Testis (tissue), 2 donors: ENCODE measurements at regions not wholly inside any gene's neighbourhood (a gene's known extent, or its start where the extent isn't known, plus 50 kb on each side); places are given as distances from the start of the nearest gene placed in this dataset.

Experiments used
- DNase-seq: peaks from one replicate; pipeline ENCODE4 v3.0.0-alpha.2; 2019
- H3K27ac ChIP-seq, 2 donors: fragments of 200-600 bp; sonication (generic); one replicate each; pipeline ENCODE4 v1.5.1; 2019
- H3K27me3 ChIP-seq: fragments of 200-600 bp; sonication (generic); one replicate; pipeline ENCODE4 v1.5.1; 2019
- H3K36me3 ChIP-seq: fragments of 200-600 bp; sonication (generic); one replicate; pipeline ENCODE4 v1.5.1; 2017; ENCODE audit warnings: low read depth; ENCODE audit errors: missing control alignments
- H3K4me1 ChIP-seq: fragments of 200-600 bp; sonication (generic); one replicate; pipeline ENCODE4 v1.5.1; 2019
- H3K4me3 ChIP-seq, 2 donors: fragments of 200-600 bp; sonication (generic); one replicate each; pipeline ENCODE4 v1.5.1; 2017 to 2019
- H3K9me3 ChIP-seq: fragments of 200-600 bp; sonication (generic); one replicate; pipeline ENCODE4 v1.5.1; 2017
- POLR2A ChIP-seq: fragments of 450-650 bp; IDR thresholded peaks from one replicate; pipeline ENCODE4 v1.6.1; 2017; ENCODE audit warnings: antibody characterized with exemption, mild to moderate bottlenecking, moderate library complexity
- WGBS, 2 donors: methylation state at CpG; one replicate each; pipeline ENCODE4 v1.1.5; 2018; 5-methylcytosine and 5-hydroxymethylcytosine counted together
- intact Hi-C: fragments of 100-400 bp; cut with DNase I; formaldehyde crosslinking; loops from one replicate; pipeline ENCODE4 v1.15.1; 2023; ENCODE audit warnings: low total_unique reads
- TF ChIP-seq, protein P1 (sequence below), 3 experiments: fragments of 450-650 bp in 2 of 3; fragments of 200-600 bp in 1 of 3; sonication (generic) in 1 of 3; IDR thresholded peaks; one replicate each; pipeline ENCODE4 v1.5.1; 2016 to 2019; ENCODE audit warnings: antibody characterized with exemption in 3 of 3, mild to moderate bottlenecking in 2 of 3, moderate library complexity in 1 of 3

DNA sequence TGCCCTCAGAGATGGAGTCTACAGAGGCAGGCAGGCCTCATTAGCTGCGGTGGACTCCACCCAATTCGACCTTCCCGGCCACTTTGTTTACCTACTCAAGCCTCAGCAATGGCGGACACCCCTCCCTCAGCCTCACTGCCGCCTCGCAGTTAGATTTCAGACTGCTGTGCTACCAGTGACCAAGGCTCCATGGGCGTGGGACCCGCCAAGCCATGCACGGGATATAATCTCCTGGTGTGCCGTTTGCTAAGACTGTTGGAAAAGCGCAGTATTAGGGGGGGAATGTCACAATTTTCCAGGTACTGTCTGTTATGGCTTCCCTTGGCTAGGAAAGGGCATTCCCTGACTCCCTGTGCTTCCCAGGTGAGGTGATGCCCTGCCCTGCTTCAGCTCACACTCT is 252.3 kb downstream of the ARL4A start:
- 96 to 98% methylated on average over 11 of the region's 11 CpGs for WGBS, 2 donors
- Histone ChIP-seq H3K4me1 (no peaks in the 10 kb centered on the region), H3K9me3 (no peaks in the 10 kb centered on the region), H3K27ac (no peak overlapping the region), H3K4me3 (no peak overlapping the region), H3K36me3 (no peaks in the 10 kb centered on the region), H3K27me3 (no peaks in the 10 kb centered on the region)
- TF ChIP-seq POLR2A: no peak
- TF ChIP-seq, protein P1, sequence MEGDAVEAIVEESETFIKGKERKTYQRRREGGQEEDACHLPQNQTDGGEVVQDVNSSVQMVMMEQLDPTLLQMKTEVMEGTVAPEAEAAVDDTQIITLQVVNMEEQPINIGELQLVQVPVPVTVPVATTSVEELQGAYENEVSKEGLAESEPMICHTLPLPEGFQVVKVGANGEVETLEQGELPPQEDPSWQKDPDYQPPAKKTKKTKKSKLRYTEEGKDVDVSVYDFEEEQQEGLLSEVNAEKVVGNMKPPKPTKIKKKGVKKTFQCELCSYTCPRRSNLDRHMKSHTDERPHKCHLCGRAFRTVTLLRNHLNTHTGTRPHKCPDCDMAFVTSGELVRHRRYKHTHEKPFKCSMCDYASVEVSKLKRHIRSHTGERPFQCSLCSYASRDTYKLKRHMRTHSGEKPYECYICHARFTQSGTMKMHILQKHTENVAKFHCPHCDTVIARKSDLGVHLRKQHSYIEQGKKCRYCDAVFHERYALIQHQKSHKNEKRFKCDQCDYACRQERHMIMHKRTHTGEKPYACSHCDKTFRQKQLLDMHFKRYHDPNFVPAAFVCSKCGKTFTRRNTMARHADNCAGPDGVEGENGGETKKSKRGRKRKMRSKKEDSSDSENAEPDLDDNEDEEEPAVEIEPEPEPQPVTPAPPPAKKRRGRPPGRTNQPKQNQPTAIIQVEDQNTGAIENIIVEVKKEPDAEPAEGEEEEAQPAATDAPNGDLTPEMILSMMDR (IDR thresholded peaks at IDR 0.05): no peak
- intact Hi-C loops: no loop called here
- DNase-seq: no peak

DNA sequence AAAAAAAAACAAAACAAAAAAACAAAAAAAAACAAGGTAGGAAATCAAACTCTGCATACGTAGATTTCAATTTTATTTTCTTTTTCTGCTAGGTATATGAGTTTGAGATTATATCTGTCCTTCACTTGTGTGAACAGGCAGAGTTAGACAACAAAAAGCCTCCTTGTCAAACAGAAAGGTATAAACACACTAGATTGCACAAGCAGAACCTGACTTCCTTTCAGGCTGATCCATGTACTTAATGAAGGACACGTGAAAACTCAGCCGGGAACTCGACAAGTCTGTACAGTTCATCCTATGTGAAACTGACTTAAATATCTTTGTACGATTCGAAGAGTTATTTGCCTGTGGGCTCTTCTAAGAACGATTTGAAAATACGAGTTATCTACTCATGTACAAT is 254.1 kb downstream of the ARL4A start:
- no peak for DNase-seq
- H3K4me1 ChIP-seq: no peaks in the 10 kb centered on the region

DNA sequence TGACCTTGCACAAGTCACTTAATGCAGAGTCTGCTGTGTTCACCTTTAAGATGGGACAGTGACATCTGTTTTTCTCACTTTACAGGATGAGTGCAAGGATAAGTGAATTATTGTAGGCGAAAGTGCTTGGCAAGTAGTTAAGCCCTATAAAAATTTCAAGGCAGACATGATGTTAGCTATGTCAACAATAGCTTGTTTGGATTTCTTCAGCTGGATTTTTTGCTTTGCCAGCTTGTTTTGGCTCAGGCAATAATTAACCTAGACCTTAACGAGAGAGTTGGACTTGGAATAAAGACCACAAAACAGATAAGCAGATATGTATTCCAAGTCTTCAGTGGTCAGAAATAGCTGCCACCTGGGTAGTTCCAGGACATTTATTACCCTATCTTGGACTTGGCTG is 255.2 kb downstream of the ARL4A start:
- DNase-seq: no peak
- Histone ChIP-seq H3K27me3 (no peaks in the 10 kb centered on the region), H3K9me3 (no peaks in the 10 kb centered on the region), H3K27ac (no peak overlapping the region), H3K4me3 (no peak overlapping the region), H3K4me1 (no peaks in the 10 kb centered on the region), H3K36me3 (no peaks in the 10 kb centered on the region)
- 44 to 61% methylated on average over 2 of the region's 2 CpGs for WGBS, 2 donors
- no peak for TF ChIP-seq POLR2A
- intact Hi-C loops: no loop called here

More for the DNA sequence above, 254.1 kb downstream of the ARL4A start:
- no peak overlapping the region for H3K4me3 ChIP-seq
- no peak overlapping the region for H3K27ac ChIP-seq
- WGBS, 2 donors: 87 to 96% methylated on average over 8 of the region's 8 CpGs
- H3K36me3 ChIP-seq: no peaks in the 10 kb centered on the region
- TF ChIP-seq, protein P1 (IDR thresholded peaks at IDR 0.05): no peak
- TF ChIP-seq POLR2A: no peak
- no peaks in the 10 kb centered on the region for H3K9me3 ChIP-seq
- intact Hi-C loops: no loop called here
- H3K27me3 ChIP-seq: no peaks in the 10 kb centered on the region

DNA sequence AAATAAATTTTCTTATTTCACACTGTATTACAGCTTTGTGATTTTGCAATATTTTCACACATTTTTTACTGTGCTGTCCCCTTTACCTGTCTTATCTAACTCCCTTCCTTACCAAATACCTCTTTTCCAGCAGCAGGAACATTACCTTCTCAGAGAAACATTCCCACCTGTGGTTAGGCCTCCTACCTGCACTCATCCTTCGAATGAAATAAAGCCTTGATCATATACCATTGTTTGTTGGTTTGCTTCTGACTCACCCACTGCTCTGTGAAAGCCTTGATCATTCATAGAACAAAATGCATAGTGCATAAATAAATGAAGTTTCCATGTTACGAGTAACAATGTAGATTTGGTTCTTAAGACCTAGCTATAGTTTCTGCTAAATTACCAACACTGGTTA is 256.3 kb downstream of the ARL4A start:
- H3K9me3 ChIP-seq: no peaks in the 10 kb centered on the region
- no peaks in the 10 kb centered on the region for H3K36me3 ChIP-seq
- no peaks in the 10 kb centered on the region for H3K27me3 ChIP-seq
- intact Hi-C loops: no loop called here
- no peak for DNase-seq
- no peaks in the 10 kb centered on the region for H3K4me1 ChIP-seq
- WGBS, 2 donors: 94 to 95% methylated on average over 2 of the region's 2 CpGs
- no peak overlapping the region for H3K27ac ChIP-seq
- TF ChIP-seq, protein P1 (IDR thresholded peaks at IDR 0.05): no peak
- no peak for TF ChIP-seq POLR2A
- H3K4me3 ChIP-seq: no peak overlapping the region

DNA sequence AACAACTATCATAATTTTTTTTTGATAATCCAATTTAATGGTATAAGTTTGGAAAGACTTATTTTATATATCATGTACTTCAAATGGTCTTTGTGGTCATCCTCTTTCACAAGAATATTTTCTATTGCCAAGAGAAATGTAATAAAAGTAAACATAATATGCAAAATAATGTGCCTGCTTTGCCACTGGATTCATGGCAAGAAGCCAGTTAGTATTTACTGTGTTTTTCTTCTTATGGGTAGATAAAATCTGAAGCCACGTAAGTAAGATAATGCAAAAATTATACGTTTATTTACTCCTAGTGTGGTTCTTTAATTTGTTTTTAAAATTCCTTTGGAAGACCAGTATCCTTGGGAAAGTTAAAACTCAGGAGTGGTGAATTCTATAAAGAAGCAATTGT is 258.5 kb downstream of the ARL4A start:
- TF ChIP-seq, protein P1 (IDR thresholded peaks at IDR 0.05): no peak

More for the DNA sequence above, 258.5 kb downstream of the ARL4A start:
- 78 to 83% methylated on average over 2 of the region's 2 CpGs for WGBS, 2 donors
- Histone ChIP-seq H3K27ac (no peak overlapping the region), H3K4me1 (no peaks in the 10 kb centered on the region), H3K9me3 (no peaks in the 10 kb centered on the region), H3K36me3 (no peaks in the 10 kb centered on the region), H3K27me3 (no peaks in the 10 kb centered on the region), H3K4me3 (no peak overlapping the region)
- no peak for DNase-seq
- intact Hi-C loops: no loop called here
